Globus pallidus (tissue), 1 donor: ENCODE measurements at regions not wholly inside any gene's neighbourhood (a gene's known extent, or its start where the extent isn't known, plus 50 kb on each side); places are given as distances from the start of the nearest gene placed in this dataset.

ENCODE experiments used
- DNase-seq: peaks from one replicate; pipeline ENCODE4 v3.0.0-alpha.2; 2015; ENCODE audit warnings: low spot score

DNA sequence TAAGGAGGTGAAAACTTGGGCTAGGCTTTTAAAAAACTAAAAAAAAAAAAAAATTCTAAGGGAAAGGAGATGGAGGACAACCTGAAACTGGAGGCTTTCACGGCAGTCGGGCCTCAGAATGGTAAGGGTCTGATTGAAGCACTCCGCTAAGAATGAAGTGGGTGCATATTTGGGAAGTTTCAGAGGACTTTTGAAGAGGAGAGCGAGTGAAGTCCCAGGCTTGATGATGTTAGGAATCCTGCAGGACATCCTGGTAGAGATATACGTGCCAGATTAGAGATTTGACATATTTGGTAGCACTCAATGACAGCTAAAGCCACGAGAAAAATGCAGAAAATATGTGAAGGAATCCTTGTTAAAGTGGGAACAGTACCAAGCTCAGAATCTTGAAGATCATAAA, 186.2 kb downstream of the SNAPC1 start:
- DNase-seq: no peak

DNA sequence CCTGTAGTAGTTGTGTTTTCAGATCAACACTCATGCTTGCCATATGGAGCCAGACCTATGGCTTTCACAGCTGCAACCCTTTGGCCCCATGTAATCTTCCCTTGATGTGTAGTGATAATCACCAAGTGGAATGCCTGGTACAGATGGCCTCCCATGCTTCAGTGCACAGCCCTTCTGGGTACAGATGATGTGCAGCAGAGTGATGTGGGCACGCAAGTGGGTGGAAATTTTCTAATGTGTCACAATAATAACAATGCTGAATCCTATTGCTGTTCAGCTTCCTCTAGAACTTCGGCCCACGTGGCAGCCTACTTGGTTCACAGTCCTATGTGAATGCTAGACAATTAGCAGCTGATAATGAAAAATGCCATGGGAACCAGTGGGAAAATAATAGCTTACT, 188.1 kb downstream of the SNAPC1 start:
- no peak for DNase-seq

DNA sequence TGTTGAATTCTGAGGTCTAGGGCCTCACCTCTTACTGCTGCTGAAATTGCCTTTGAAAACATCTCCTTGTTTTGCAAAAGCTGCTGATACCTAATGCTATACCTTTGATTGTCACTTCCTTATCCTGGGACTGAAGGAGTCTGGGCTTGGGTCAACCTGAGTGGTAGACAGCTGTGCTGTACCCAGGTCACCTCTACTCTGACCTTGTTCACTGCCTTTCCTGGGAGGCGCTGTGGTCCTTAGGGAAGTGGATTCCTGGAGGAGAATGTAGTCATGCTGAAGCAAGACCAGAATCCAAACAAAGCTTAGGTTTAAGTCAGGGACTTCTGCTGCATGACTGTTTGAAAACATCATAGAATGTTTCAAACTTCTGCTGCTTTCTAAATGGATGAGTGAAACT, 191.4 kb downstream of the SNAPC1 start:
- DNase-seq: no peak

DNA sequence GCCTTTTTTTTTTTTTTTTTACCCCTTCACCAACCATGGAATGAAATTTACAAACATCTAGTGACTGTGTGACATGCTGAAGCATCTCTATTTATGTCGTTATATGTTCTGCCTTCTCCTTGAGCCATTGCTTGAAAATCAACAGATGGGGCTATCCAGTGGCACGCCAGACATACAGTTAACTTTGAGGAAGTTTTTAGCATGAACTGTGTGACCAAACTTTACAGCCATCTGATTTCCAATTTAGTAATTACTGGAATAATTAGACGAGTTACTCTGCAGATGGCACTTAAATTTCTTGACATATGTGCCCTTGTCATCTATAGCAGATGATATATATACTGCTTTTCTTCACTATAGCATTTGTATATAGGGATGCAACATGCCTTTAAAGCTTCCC, 192.1 kb downstream of the SNAPC1 start:
- DNase-seq: no peak

DNA sequence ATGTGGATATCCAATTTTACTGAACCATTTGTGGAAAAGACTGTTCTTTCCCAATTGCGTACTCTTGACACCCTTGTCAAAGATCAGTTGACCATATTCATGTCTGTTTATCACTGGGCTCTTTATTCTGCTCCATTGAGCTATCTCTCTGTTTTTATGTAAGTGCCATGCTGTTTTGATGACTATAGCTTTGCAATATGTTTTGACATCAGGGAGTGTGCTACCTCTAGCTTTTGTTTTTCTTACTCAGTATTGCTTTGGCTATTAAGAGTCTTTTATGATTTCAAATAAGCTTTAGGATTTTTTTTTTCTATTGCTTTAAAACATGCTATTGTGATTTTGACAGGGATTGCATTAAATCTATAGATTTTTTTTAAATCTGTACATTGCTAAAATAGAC, 194.3 kb downstream of the SNAPC1 start:
- no peak for DNase-seq

DNA sequence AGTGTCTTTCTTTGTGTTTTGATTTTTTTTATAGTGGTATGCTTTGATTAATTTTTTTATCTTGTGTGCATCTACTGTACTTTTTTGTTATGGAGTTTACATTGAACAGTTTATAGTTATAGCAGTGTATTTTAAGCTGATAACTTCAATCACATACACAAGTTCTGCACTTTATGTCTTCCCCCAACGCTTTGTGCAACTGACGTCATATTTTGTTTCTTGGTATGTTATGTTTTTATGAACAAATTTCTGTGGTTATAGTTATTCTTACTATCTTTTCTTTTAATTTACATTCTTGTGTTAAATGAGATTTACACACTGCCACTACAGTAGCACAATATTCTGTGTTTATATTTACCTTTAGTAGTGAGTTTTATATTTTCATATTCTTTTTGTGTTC, 197.1 kb downstream of the SNAPC1 start:
- no peak for DNase-seq

DNA sequence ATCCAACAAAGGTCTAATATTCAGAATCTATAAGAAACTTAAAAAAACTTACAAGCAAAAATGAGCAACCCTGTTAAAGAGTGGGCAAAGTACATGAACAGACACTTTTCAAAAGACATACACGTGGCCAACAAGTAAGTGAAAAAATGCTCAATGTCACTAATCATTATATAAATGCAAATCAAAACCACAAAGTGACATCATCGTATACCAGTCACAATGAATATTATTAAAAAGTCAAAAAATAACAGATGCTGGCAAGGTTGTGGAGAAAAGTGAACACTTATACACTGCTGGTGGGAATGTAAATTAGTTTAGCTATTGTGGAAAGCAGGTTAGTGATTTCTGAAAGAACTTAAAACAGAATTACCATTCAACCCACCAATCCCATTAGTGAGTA, 199.1 kb downstream of the SNAPC1 start:
- DNase-seq: no peak

DNA sequence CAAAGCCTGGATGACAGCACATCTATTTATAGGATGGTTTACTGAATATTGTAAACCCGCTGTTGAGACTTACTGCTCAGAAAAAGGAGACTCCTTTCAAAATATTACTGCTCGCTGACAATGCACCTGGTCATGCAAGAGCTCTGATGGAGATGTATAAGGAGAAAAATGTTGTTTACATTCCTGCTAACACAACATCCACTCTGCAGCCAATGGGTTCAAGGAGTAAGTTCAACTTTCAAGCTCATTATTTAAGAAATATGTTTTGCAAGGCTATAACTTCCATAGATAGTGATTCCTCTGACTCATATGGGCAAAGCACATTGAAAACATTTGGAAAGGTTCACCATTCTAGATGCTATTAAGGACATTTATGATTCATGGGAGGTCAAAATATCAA, 201.7 kb downstream of the SNAPC1 start:
- no peak for DNase-seq

DNA sequence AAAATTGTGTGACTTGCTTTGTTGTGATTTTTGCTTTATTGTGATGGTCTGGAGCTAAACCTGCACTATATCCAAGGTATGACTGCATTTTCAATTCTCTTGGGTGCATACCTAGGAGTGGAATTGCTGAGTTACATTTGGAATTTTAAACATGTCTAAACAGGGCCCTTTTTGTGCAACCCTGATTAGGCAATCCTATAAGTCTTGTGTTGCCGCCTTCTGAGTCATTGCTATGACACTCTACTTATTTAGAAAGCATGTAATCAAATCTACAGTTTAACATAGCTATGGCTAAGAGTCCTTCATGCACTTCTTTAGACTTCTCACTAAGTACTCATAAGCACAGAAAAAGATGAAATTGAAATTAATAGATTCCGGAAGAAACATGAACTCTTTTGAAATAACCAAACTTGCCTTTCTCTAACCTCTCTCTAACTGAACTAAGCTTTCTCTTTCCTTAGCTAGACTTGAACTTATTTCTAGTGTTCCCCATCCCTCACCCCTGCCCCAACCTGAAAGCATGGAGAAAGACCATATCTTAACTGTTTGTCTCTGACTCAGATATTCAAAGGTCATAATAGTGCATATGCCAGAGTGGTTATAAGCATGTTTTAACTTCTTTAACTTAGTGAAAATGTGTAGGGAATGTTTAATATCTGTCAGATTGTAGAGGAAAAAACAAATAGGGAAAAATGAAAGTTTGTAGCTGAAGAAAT, 203.0 kb downstream of the SNAPC1 start:
- no peak for DNase-seq

DNA sequence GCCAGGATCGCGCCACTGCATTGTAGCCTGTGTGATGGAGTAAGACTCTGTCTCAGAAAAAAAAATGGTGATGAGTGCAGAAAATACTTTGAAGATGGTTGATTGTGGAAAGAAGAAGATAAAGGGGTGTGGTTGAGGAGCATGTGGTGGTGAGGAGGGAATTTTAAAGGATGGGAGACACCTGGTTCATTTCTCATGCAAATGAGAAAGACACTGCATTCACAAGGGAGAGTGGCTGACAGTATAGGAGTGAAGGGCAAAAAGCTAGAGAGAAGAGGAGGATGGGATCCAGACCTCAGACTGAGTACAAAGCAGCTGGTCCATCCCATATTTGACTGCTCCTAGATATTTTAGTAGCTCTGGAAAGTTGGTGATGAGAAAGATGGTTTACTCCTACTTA, 206.0 kb downstream of the SNAPC1 start:
- DNase-seq: no peak

DNA sequence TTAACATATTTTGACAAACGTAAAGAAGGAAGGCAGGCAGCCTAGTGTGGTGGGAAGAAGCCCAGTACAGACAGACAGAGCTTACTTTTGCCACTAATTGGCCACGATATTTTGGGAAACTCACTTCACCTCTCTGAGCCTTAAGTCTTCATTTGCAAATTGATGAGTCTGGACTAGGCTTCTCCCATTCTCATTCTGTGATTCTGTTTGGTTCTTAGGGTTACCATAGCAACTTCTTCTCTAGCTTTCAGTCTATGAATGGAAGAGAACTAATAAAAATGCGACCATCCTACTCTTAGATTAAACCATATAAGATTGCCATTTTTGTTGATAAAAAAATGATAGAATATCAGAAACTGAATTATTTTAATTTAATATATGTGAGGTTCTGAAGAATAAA, 210.5 kb downstream of the SNAPC1 start:
- no peak for DNase-seq

DNA sequence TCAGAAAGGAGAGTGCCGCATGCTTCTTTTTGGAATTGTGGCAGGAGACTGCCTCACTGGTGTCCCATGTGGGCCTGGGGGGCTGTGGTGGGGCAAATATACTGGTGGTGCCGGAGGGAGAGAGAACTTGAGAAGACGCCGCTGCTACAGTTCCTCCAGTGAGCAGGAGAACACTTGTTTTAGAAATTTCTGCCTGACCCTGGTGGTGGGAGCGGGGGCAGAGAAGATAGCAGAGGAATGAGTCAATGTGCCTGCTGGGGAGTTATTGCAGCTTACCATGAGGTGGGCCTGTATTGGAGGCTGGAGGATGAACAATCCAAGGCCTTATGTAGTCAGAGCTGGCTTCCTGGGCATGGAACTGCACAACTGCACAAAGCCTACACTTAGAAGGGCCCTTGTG, 211.8 kb downstream of the SNAPC1 start:
- no peak for DNase-seq

DNA sequence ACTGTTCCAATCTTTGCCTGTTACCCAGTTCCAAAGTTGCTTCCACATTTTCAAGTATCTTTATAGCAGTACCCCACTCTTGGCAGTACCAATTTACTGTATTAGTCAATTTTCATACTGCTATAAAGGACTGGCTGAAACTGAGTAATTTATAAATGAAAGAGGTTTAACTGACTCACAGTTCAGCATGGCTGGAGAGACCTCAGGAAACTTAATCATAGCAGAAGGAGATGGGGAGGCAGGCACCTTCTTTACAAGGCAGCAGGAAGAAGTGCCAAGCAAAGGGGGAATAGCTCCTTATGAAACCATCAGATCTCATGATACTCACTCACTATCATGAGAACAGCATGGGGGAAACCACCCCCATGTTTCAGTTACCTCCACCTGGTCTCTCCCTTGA, 215.0 kb downstream of the SNAPC1 start:
- DNase-seq: no peak

DNA sequence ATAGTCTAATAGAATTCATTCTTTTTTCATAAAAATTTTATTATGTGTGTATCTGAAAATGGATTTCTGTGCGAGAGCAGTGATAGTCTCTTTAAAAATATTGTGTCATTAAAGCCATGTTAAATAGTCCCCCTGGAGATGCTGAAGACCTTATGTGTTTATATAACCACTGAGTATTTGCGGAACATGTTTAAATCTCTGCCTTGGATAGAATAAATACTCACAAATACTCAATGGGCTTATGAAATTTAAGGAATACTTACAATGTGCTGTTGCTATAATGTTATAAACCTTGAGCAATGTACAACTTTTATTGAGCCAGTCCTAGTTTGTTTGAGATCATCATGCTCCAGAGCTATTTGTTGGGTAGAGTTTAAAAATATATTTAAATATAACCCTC, 226.0 kb downstream of the SNAPC1 start:
- no peak for DNase-seq

DNA sequence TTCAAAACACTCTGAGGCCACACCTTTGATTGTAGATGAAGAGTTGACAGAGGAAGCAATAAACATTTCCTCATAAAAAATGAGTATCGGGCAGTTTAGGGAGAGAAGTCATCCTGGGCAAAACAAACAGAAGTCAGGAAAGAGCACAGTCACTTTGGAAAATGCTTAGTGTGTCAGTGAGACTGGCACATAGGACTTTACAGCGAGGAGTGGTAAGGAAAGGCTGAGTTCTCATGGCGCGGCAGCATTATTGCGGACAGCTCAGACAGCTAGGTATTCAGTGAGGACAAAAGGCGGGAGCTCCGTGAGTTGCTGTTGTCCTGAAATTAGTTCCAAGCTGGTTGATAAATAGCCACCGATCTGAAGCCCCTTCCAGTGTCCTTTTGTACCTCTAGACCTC, 229.9 kb downstream of the SNAPC1 start:
- DNase-seq: no peak

DNA sequence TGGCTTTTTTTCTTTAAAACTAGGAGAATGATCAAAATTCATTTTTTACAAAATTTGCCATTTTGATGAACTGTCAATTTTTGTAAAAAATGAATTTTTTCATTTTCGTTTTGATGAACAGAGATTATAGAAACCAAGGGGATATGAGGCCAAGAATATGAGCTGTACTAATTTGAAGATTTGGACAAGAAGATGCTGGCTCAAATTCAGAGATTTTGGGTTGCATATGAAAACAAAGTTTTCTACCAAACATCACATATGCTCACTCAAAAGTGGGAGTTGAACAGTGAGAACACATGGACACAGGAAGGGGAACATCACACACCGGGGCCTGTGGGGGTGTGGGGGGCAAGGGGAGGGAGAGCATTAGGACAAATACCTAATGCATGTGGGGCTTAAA, 230.7 kb downstream of the SNAPC1 start:
- DNase-seq: no peak

DNA sequence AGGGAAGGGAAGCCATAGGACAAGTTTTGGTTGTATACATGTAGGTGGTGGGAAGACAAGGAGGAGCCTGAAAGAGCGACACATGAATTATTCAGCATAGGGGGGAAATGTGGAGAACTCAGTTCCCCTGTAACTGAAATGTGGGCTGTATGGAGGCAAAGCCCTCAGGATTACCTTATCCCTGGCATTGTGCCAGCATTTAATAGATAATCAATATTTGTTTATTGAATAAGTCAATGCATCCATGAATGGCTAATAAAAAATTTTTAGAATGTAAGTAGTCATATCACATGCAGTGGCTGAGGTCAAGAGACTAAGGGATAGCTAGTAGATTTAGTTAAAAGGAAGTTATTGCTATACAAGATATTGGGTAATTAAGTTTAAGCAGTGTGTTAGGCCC, 232.4 kb downstream of the SNAPC1 start:
- DNase-seq: no peak

DNA sequence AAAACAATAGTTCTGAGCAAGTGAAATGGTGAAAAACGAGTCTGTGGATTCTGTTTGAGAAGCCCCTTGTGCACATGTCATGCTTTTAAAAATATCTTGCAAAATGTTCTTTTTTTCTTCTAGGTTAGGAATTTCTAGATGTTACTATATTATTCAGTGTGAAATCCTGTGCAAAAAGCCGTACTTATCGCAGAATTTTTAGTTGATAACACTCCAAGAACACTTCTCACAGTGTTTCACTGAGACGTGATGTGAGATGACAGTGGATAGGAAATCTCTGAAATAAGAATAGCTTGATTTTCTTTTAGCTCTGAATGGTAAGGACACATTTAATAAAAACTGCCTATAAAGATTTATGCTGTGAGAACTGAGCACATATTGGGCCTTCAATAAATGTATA, 234.5 kb downstream of the SNAPC1 start:
- DNase-seq: no peak

DNA sequence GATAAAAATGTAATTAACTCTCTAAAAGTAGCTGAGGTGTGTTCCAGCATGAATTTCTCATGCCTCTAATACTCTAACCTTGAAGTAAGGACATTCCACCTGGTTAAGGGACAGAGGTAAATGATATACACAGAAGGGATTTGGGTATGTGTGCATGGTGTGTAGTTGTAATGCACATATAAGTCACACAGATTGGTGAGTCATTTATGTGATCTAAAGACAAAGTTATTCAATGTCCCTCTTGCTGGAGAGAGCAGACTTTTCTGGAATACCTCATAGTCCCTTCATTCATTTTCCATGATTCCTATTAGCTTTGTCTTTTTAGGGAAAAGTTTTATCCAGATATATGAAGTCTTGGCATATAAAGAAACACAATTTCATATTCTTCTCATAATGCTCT, 234.9 kb downstream of the SNAPC1 start:
- DNase-seq: no peak

DNA sequence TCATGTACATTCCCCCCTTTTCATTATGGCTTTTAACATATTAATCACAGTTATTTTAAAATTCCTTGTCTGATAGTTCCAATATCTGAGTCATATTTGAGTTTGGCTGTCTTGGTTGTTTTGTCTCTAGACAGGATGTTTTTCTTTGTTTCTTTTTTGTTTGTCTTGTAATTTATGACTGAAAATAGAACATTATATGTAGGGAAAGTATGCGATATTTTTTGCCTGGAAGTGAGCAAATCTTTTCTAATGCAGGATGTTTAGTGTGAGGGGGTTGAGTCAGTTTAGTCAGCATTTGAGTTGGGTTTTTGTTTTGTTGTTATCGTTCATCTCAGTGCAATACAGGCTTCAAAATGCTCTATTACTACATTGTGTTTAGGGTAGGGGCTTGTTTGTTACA, 239.7 kb downstream of the SNAPC1 start:
- DNase-seq: no peak

DNA sequence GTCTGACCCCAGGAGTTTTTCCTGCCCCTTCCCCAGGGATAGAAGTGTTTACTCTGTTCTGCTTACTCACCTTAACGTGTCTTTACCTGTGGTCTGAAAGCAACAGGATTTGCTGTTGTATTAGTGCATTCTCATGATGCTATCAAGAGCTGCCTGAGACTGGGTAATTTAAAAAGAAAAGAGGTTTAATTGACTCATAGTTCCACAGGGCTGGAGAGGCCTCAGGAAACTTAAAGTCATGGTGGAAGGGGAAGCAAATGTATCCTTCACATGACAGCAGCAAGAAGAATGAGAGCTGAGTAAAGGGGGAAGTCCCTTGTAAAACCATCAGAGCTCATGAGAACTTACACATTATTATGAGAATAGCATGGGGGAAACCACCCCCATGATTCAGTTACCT, 240.4 kb downstream of the SNAPC1 start:
- DNase-seq: no peak

DNA sequence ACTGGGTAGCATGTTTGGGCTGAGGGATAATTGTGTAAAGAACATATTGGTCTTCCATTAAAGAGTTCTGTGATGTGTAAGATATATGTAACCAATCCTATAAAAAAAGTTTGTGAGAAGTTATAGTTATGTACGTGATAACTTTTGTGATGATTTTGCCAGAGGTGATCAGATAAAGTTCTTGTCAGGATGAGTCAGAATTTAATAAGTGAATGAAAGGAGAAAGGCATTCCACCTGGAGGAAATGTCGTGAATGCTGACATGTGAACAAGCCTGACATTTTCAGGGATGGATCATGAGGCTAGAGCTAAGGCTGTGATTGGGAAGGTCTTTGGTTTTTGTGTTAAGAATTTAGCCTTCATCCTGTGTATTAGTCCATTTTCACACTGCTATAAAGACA, 241.5 kb downstream of the SNAPC1 start:
- no peak for DNase-seq

DNA sequence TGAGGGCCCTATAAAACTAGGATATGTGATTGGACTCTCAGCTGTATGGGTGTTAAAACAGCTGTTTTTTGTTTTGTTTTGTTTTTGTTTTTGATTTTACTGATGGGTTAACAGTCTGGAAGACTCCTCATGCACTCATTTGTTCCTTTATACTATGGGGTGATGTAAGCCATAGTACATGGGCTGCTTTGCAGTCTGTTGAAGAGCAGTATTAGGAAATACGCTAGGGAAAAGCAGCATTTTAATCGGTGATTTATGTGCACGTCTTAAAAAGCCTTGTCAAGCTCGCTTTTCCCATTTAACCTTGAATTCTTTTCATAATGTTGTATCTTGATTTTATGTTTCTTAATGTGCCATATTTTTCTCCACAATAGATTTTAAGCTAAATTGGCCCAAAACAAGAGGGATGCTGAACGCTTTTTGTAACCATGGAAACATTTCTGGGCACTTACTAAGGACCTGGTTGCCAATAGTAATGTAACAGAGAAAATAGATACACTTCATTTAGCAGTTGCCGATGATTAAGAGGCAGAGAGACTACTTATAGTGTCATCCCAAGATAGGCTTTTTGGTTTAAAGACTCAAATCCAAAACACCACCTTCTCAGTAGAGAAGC, 244.0 kb downstream of the SNAPC1 start:
- DNase-seq: no peak

DNA sequence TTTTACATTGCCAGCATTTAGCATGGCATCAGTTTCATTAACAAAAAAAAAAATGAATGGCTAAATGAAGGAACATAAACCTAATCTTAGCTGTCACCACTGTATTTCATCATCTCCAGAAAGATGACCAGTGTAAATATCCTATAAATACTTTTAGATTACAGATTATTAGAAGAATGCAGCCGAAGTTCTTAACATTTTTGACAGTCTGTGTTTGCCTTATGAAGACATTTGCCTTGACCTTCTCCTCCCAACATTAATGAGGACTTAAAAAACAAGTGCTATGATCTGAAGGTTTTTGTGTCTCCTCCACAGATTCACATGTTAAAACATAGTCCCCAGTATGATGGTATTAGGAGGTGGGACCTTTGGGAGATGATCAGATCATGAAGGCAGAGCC, 253.0 kb downstream of the SNAPC1 start:
- no peak for DNase-seq
